PC-3 (cell line): ENCODE measurements at regions not wholly inside any gene's neighbourhood (a gene's known extent, or its start where the extent isn't known, plus 50 kb on each side); places are given as distances from the start of the nearest gene placed in this dataset.

Experiments
- ATAC-seq: fragments of 200-7000 bp; cut with Tn5 transposase; 2 replicates; pipeline ENCODE4 v1.9.1; 2020; ENCODE audit warnings: mild to moderate bottlenecking, moderate library complexity
- BruUV-seq: library from RNA; stranded (reverse); fragments of 400-500 nt; replicated peaks from 2 replicates; lab custom pipeline; 2021; lab: Mats Ljungman, UMichigan
- CTCF ChIA-PET: fragments of 300-600 bp; sonication (Branson Sonifier 250); formaldehyde crosslinking; loops from one replicate; lab custom pipeline; 2022; ENCODE audit warnings: antibody characterized with exemption; lab: Charles Lee
- POLR2A ChIA-PET: fragments of 300-600 bp; sonication (Branson Sonifier 250); formaldehyde crosslinking; loops from one replicate; lab custom pipeline; 2022; ENCODE audit warnings: antibody characterized with exemption; ENCODE audit not compliant: unreplicated experiment; lab: Charles Lee
- DNase-seq: peaks from one replicate; pipeline ENCODE4 v3.0.0-alpha.2; 2015
- H2AFZ ChIP-seq: fragments of 300-600 bp; sonication (generic); 2 replicates; pipeline ENCODE4 v1.6.0; 2016; ENCODE audit warnings: antibody characterized with exemption, low read length
- H3F3A ChIP-seq: fragments of 300-600 bp; sonication (generic); one replicate; pipeline ENCODE4 v1.6.0; 2017; ENCODE audit warnings: antibody characterized with exemption, low read length, control low read depth, mild to moderate bottlenecking; ENCODE audit not compliant: unreplicated experiment
- H3K27ac ChIP-seq: fragments of 300-600 bp; sonication (generic); 2 replicates; pipeline ENCODE4 v1.5.1; 2016; ENCODE audit warnings: mild to moderate bottlenecking, low read length
- H3K27me3 ChIP-seq: fragments of 300-600 bp; sonication (generic); 2 replicates; pipeline ENCODE4 v1.6.1; 2016; ENCODE audit warnings: low read length, mixed read lengths
- H3K36me3 ChIP-seq: fragments of 300-600 bp; sonication (generic); 2 replicates; pipeline ENCODE4 v1.6.1; 2016; ENCODE audit warnings: low read depth, mixed run types, low read length, mixed read lengths
- H3K4me1 ChIP-seq: fragments of 300-600 bp; sonication (generic); 2 replicates; pipeline ENCODE4 v1.5.1; 2016; ENCODE audit warnings: low read length; ENCODE audit not compliant: insufficient read depth
- H3K4me2 ChIP-seq: fragments of 300-600 bp; sonication (generic); 2 replicates; pipeline ENCODE4 v1.6.0; 2016; ENCODE audit warnings: low read length
- H3K4me3 ChIP-seq: fragments of 300-600 bp; sonication (generic); 2 replicates; pipeline ENCODE4 v1.5.1; 2016; ENCODE audit warnings: mild to moderate bottlenecking, low read length, mixed read lengths
- H3K79me2 ChIP-seq: fragments of 300-600 bp; sonication (generic); 2 replicates; pipeline ENCODE4 v1.6.1; 2017; ENCODE audit warnings: low read length, mixed read lengths
- H3K9ac ChIP-seq: fragments of 300-600 bp; sonication (generic); 2 replicates; pipeline ENCODE4 v1.6.0; 2016; ENCODE audit warnings: mild to moderate bottlenecking, low read length
- H3K9me2 ChIP-seq: fragments of 300-600 bp; sonication (generic); replicated peaks from 2 replicates; pipeline ENCODE4 v1.6.1; 2016; ENCODE audit warnings: mixed run types, low read length, mixed read lengths
- H3K9me3 ChIP-seq: fragments of 300-600 bp; sonication (generic); 2 replicates; pipeline ENCODE4 v1.6.1; 2016; ENCODE audit warnings: low read length, mixed read lengths
- H4K20me1 ChIP-seq: fragments of 300-600 bp; sonication (generic); 2 replicates; pipeline ENCODE4 v1.6.1; 2016; ENCODE audit warnings: low read length, mixed read lengths
- EZH2 ChIP-seq: fragments of 300-600 bp; sonication (generic); IDR thresholded peaks from one replicate; pipeline ENCODE4 v1.6.1; 2017; ENCODE audit warnings: antibody characterized with exemption, mild to moderate bottlenecking, low read length; ENCODE audit not compliant: unreplicated experiment
- EZH2phosphoT487 ChIP-seq: fragments of 300-600 bp; sonication (generic); IDR thresholded peaks from 2 replicates; pipeline ENCODE4 v1.6.1; 2018; ENCODE audit warnings: mild to moderate bottlenecking, antibody characterized with exemption, low read length, borderline replicate concordance
- intact Hi-C: fragments of 100-400 bp; cut with micrococcal nuclease; formaldehyde crosslinking; loops from 2 replicates; pipeline ENCODE4 v1.9.0; 2023
- TF ChIP-seq, protein P1 (sequence below): fragments of 300-600 bp; sonication (generic); conservative IDR thresholded peaks from 2 replicates; pipeline ENCODE4 v1.5.1; 2017; ENCODE audit warnings: antibody characterized with exemption, low read depth, mild to moderate bottlenecking, low read length

DNA sequence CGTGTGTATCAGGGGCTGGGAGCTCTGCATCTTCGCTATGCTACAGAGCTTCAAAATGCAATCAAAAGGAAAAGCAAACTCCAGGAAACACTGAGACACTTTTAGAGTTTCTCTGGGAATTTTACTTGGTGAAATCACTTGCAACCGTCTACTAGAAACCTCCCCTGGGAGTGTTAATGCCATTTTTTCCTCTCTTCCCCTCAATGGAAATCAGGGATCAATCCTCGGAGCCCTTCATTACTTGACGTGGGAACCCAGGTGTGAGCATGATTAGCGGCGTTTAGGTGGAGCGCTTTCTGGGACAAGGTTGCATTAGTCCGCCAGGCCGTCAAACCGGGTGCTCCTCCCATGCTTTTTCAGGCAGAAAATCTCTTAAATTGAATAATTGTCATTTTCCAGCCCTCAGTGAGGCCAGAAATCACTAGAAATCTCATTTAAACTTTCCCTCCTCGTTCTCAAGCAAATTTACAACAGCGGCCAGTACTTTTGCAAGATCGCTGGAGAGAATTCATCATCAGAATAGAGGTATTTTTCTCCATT, 191.3 kb downstream of the IRX1 start:
- intact Hi-C loops: no loop called here
- no peaks in the 10 kb centered on the region for H3K4me1 ChIP-seq
- H4K20me1 ChIP-seq: no peaks in the 10 kb centered on the region
- no peak for TF ChIP-seq EZH2
- TF ChIP-seq EZH2phosphoT487: no peak
- TF ChIP-seq, protein P1, sequence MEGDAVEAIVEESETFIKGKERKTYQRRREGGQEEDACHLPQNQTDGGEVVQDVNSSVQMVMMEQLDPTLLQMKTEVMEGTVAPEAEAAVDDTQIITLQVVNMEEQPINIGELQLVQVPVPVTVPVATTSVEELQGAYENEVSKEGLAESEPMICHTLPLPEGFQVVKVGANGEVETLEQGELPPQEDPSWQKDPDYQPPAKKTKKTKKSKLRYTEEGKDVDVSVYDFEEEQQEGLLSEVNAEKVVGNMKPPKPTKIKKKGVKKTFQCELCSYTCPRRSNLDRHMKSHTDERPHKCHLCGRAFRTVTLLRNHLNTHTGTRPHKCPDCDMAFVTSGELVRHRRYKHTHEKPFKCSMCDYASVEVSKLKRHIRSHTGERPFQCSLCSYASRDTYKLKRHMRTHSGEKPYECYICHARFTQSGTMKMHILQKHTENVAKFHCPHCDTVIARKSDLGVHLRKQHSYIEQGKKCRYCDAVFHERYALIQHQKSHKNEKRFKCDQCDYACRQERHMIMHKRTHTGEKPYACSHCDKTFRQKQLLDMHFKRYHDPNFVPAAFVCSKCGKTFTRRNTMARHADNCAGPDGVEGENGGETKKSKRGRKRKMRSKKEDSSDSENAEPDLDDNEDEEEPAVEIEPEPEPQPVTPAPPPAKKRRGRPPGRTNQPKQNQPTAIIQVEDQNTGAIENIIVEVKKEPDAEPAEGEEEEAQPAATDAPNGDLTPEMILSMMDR: no peak
- H2AFZ ChIP-seq: no peak overlapping the region
- ChIA-PET POLR2A (no interaction called here), CTCF (no interaction called here)
- DNase-seq (no peak), ATAC-seq (no peak)
- H3K9ac ChIP-seq: no peak overlapping the region
- no TSS peak for BruUV-seq
- peaks cover 10% of the 10 kb centered on the region; the same call in 1 of the 2 replicates for H3K9me3 ChIP-seq
- no peak overlapping the region for H3K4me2 ChIP-seq
- H3K9me2 ChIP-seq: no peaks in the 10 kb centered on the region
- H3K27ac ChIP-seq: no peak overlapping the region
- H3K79me2 ChIP-seq: no peaks in the 10 kb centered on the region
- H3F3A ChIP-seq: no peaks in the 10 kb centered on the region
- no peaks in the 10 kb centered on the region for H3K27me3 ChIP-seq
- no peak overlapping the region for H3K4me3 ChIP-seq
- H3K36me3 ChIP-seq: no peaks in the 10 kb centered on the region

DNA sequence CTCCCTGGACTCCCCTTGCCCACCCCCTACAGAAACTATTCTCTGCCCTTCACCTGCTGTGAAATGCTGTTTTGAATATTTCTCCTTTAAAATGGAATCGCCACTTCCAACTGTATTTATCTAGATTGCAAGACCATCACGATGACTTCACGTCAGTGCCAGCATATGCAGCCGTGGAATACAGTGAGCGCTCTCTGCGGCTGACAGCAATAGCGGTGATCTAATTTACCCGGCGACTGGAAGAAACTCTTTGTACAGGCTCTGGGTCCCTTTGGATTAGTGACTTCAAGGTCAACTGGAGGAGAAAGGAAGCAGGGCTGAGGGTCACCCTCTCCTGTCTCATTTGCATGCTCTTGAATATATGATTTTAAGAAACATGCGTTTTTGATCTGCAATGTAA, 192.0 kb downstream of the IRX1 start:
- Histone ChIP-seq H3K9me2 (no peaks in the 10 kb centered on the region), H2AFZ (no peak overlapping the region), H3F3A (no peaks in the 10 kb centered on the region), H3K4me3 (no peak overlapping the region), H3K4me1 (no peaks in the 10 kb centered on the region), H3K36me3 (no peaks in the 10 kb centered on the region), H3K79me2 (no peaks in the 10 kb centered on the region), H4K20me1 (no peaks in the 10 kb centered on the region), H3K27me3 (no peaks in the 10 kb centered on the region), H3K27ac (no peak overlapping the region), H3K9me3 (peaks cover 10% of the 10 kb centered on the region), H3K4me2 (no peak overlapping the region), H3K9ac (no peak overlapping the region)
- intact Hi-C loops: no loop called here
- TF ChIP-seq EZH2 (no peak), EZH2phosphoT487 (no peak)
- TF ChIP-seq, protein P1: no peak
- ATAC-seq: no peak
- POLR2A ChIA-PET: no interaction called here
- CTCF ChIA-PET: no interaction called here
- BruUV-seq: no TSS peak
- no peak for DNase-seq

DNA sequence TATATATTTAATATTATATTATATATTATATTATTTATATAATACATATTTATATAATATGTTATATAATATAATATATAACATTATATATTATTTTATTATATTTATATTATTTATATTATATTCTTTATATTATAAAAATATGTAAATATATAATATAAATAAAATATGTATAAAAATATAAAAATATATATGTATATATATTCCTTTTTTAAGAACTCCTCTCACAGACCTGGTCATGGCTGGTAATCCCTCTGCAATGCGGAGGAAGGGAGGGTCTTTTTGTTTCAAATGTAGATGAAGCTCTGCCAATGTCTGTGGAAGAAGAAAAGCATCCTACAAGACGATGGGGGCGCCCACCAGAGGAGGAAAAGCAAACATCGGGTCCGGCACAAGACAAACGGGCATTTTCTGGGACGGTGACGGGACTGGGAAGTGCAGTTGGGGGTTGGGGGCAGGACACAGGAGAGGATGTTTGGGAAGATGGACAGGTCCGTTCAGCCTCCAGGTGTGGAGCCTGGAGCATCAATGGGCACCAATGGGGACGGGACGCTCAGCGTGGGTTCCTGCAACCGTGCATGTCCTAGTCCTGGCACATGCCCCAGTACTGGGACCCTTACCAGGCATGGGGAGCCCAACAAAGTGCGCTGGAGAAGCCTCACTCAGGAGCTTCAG, 194.0 kb downstream of the IRX1 start:
- BruUV-seq: no TSS peak
- H3K4me2 ChIP-seq: no peak overlapping the region
- H3K9me2 ChIP-seq: no peaks in the 10 kb centered on the region
- no peak overlapping the region for H3K4me3 ChIP-seq
- no peaks in the 10 kb centered on the region for H3K27me3 ChIP-seq
- H3K27ac ChIP-seq: no peak overlapping the region
- intact Hi-C loops: no loop called here
- no peak overlapping the region for H2AFZ ChIP-seq
- no peaks in the 10 kb centered on the region for H3K36me3 ChIP-seq
- H4K20me1 ChIP-seq: no peaks in the 10 kb centered on the region
- ChIA-PET CTCF (no interaction called here), POLR2A (interaction anchor here (0.7 kb wide), 1 partner anchor 230 kb away, joined by 3 read pairs; no protein-coding TSS in a partner anchor)
- no peak for ATAC-seq
- no peak overlapping the region for H3K9ac ChIP-seq
- TF ChIP-seq EZH2phosphoT487 (no peak), EZH2 (no peak)
- TF ChIP-seq, protein P1: no peak
- no peaks in the 10 kb centered on the region for H3K4me1 ChIP-seq
- DNase-seq: no peak
- H3K9me3 ChIP-seq: peaks cover 21% of the 10 kb centered on the region
- no peaks in the 10 kb centered on the region for H3K79me2 ChIP-seq
- no peaks in the 10 kb centered on the region for H3F3A ChIP-seq
